EL (cell line): ENCODE measurements at regions not wholly inside any gene's neighbourhood (a gene's known extent, or its start where the extent isn't known, plus 50 kb on each side); places are given as distances from the start of the nearest gene placed in this dataset.

Experiments
- DNase-seq: peaks from one replicate; pipeline ENCODE4 v3.0.0-alpha.2; 2016

DNA sequence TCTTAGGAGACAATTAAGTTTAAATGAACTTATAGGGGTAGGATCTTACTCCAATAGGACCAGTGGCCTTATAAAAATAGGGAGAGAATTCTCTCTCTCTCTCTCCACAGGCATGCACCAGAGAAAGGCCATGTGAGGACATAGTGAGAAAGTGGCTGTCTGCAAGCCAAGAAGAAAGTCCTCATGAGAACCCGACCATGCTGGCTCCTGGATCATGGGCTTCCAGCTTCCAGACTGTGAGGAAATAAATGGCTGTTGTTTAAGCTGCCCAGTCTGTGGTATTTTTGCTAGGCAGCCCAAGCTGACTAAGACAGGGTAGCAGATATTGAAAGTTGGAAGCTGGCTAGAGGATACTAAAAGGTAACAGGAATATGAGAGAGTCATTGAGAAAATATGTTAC, 454.0 kb downstream of the NBAS start:
- no peak for DNase-seq

DNA sequence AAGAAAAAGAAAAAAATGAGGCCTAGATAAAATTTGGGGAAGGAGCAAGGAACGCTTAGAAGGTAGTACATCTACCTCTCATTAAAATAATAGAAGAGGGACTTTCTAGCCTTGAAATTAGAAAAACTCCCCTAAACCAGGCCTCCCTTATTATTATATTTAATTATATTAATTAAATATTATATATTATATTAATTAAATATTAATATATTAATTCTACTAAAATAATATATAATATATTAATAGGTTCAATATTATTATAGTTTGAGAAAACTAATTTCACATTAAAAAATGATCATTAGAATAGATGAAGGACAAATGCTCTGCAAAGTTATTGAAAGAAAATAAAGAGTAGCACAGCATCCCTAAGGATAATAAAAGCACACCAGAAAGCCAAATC, 449.4 kb downstream of the NBAS start:
- DNase-seq, result no peak

DNA sequence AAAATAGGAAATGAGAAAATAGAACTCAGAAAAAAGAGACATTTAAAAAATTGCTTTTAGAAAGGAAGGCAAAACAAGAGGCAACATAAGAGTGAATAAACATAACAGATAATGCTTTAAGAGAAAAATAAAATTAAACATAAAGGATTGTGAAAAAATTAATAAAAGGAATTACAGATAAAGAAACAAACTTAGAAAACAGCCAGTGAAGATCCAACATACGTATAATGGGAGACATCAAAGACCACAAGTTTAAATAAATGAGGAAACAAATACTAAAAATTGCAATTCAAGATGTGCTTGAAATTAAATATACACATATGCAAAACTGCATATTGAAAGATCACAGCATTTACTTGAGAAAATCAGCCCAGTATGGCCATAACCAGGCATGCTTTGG, 448.9 kb downstream of the NBAS start:
- no peak for DNase-seq

DNA sequence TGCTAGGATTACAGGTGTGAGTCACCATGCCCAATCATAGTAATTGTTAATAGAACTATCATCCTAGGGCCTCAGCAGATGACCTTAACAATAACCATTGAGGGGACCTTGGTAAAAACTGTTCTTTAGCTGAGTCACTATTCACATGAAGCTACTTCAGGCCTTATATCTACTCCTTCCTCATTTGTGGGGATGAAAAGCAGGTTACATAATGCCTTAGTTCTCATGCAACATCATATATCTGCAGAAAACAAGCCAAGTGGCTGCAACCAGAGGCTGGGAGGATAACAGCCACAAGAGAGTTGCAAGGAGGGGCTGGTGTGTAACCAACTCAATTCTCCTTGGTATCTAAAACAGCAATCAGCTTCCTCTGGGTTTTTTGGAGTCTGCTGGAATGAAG, 445.4 kb downstream of the NBAS start:
- no peak for DNase-seq

DNA sequence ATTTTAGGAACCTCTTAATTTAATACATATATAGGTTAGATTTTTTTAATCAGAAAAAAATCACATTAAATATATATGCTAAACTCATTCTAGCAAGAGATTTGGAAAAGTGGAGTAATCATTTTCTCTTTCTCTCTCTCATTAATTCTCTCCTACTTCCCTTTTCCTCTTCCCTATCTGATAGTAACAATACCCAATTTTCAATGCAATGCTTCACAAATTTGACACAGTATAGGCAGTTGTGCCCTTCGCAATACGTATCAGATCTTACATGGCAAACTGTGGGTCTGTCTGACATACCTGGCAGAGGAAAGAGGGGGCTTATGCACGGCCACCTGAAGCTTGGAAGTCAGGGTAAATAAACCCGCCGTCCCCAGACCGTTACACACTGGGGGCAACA, 444.3 kb downstream of the NBAS start:
- no peak for DNase-seq
